VCaP (cell line): ENCODE measurements at regions not wholly inside any gene's neighbourhood (a gene's known extent, or its start where the extent isn't known, plus 50 kb on each side); places are given as distances from the start of the nearest gene placed in this dataset.

Source experiments
- H3K27ac ChIP-seq: fragments of 450-650 bp; 2 replicates; pipeline ENCODE4 v1.5.1; 2017
- TF ChIP-seq, protein P1 (sequence below): fragments of 450-650 bp; conservative IDR thresholded peaks from 2 replicates; pipeline ENCODE4 v1.5.1; 2017; ENCODE audit warnings: mild to moderate bottlenecking, moderate library complexity

DNA sequence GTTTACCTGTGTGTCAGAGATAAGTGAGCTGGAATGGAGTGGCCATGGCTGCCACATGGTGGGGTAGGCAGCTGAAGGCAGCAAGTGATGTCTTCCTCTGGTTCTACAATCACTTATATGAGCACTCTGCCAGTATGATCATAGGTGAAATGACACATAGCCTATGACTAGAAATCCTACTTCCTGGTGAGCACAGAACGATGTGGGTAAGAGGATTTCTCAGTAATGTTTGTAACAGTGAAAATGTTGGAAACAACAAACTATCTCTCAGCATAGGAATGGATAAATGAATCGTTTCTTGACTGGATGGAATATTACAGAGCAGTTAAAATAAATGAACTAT lies 187.0 kb upstream of the S1PR3 start:
- TF ChIP-seq, protein P1, sequence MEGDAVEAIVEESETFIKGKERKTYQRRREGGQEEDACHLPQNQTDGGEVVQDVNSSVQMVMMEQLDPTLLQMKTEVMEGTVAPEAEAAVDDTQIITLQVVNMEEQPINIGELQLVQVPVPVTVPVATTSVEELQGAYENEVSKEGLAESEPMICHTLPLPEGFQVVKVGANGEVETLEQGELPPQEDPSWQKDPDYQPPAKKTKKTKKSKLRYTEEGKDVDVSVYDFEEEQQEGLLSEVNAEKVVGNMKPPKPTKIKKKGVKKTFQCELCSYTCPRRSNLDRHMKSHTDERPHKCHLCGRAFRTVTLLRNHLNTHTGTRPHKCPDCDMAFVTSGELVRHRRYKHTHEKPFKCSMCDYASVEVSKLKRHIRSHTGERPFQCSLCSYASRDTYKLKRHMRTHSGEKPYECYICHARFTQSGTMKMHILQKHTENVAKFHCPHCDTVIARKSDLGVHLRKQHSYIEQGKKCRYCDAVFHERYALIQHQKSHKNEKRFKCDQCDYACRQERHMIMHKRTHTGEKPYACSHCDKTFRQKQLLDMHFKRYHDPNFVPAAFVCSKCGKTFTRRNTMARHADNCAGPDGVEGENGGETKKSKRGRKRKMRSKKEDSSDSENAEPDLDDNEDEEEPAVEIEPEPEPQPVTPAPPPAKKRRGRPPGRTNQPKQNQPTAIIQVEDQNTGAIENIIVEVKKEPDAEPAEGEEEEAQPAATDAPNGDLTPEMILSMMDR = no peak
- no peak overlapping the region for H3K27ac ChIP-seq

DNA sequence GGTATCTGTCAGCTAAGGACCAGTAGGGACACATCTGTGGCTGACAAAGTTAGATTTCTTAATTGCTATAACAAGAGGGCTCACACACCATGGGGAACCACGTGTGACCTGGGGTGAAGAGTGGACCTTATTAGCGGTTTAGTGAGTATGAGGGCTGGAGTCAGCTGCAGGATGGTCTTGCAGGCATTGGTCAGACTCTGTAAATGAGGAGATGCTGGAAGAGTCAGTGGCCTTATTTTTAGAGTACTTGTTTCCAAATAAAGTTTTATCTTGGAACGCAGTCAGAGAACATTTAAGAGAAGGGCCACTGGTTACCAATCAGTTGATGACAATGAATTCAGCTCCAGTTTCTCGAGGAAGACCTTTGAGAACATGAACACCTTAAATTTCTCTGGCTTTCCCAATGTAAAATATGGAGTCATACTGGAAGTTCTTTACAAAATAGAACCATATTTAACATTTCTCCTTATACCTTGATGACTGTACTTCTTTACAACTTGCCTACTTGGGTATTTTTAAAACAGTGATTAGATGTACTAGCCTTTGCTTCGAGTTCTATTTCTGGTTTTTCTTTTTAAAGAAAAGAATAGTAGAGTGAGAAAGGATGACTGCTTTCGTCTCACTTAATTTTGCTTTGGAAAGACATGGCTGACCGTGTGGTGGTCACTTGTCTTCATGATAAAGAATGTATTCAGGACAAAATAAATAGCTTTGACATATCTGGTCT lies 185.9 kb upstream of the S1PR3 start:
- no peak overlapping the region for H3K27ac ChIP-seq
- TF ChIP-seq, protein P1 = no peak

DNA sequence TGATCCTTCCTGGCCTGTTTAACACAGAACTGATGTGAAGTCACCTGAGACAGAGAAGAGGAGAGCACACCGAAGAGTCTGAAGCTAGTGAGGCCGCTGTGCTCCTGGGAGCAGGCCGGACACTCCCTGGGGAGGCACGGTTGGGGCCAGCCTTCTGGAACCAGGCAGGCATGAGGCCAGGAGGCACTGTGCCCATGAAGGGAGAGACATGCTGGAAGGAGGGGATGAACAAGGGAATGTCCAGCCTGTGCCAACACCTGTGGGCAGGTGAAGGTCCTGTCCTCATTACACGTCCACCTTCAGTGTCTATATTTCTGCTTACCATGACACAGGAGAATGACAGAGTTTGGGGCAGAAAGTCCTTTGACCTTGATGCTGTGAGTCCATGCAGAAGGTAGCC lies 183.8 kb upstream of the S1PR3 start:
- H3K27ac ChIP-seq = no peak overlapping the region
- TF ChIP-seq, protein P1 = no peak

GRCh38 chr9:88808019-88808656 lies 183.1 kb upstream of the S1PR3 start:
- TF ChIP-seq, protein P1 = no peak

GRCh38 chr9:88808761-88809354 lies 182.4 kb upstream of the S1PR3 start:
- TF ChIP-seq, protein P1 = no peak
- no peak overlapping the region for H3K27ac ChIP-seq

More at GRCh38 chr9:88808019-88808656, 183.1 kb upstream of the S1PR3 start:
- no peak overlapping the region for H3K27ac ChIP-seq

GRCh38 chr9:88809355-88810161 lies 181.7 kb upstream of the S1PR3 start:
- H3K27ac ChIP-seq = no peak overlapping the region
- TF ChIP-seq, protein P1 = no peak

DNA sequence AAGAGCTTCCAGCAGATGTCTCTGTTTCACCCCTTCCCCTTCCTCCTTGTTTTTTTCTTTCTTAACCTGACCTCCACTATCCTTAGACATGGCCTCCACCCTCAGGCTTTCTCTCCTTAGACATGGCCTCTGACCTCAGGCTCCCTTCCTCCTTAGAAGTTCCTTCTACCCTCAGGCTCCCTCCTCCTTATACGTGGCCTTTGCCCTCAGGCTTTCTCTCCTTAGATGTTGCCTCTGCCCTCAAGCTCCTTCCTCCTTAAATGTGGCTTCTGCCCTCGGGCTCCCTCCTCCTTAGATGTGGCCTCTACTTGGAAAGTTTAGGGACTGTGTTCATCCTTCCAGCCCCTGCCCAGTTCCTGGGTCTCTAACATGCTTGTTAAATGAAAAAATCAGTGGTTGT lies 180.4 kb upstream of the S1PR3 start:
- TF ChIP-seq, protein P1 = no peak

More for the DNA sequence above, 180.4 kb upstream of the S1PR3 start:
- H3K27ac ChIP-seq = no peak overlapping the region
